Fibroblast of pulmonary artery (primary cell): ENCODE measurements at regions not wholly inside any gene's neighbourhood (a gene's known extent, or its start where the extent isn't known, plus 50 kb on each side); places are given as distances from the start of the nearest gene placed in this dataset.

Experiments used
- DNase-seq: peaks from one replicate; pipeline ENCODE4 v3.0.0-alpha.2; 2010; ENCODE audit warnings: low read depth
- H3K4me3 ChIP-seq: replicated peaks from 2 replicates; pipeline ENCODE4 v1.5.1; 2011; ENCODE audit warnings: low read depth, mild to moderate bottlenecking, control low read depth, low read length, moderate library complexity
- TF ChIP-seq, protein P1 (sequence below): IDR thresholded peaks from 2 replicates; pipeline ENCODE4 v1.5.1; 2011; ENCODE audit warnings: mild to moderate bottlenecking, control low read depth, low read length, inconsistent platforms; ENCODE audit errors: missing control alignments

DNA sequence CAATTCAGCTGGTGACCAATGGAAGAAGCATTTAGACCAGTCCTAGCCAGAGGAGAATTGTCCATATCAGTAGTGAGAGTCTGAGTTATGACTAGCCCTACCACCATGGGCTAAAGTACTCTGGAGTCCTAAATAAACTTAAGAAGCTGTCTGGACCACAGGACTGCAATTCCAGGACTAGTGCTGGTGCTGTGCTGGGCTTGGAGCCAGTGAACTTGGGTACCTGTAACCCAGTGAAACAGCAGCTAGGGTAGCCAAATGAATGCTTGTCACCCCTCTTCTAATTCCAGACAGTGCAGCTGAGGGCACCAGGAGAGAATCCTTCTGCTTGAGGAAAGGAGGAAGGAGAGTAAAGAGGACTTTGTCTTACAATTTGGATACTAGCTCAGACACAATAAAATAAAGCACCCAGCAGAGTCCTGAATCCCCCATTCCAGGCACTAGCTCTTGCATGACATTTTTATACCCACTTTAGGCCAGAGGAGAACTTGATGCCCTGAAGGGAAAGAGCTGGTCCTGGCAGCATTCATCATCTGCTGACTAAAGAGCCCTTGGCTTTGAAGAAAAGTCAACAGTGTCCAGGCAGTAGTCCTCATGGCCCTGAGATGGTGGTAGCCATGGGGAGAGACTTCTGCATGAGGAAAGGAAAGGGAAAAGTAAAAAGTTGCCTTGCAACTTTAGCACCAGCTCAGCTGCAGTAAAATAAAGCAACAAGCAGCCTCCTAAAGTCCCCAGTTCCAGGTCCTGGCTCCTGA lies 2675.7 kb downstream of the PCDH7 start:
- H3K4me3 ChIP-seq, result no peak overlapping the region
- no peak for DNase-seq
- TF ChIP-seq, protein P1, sequence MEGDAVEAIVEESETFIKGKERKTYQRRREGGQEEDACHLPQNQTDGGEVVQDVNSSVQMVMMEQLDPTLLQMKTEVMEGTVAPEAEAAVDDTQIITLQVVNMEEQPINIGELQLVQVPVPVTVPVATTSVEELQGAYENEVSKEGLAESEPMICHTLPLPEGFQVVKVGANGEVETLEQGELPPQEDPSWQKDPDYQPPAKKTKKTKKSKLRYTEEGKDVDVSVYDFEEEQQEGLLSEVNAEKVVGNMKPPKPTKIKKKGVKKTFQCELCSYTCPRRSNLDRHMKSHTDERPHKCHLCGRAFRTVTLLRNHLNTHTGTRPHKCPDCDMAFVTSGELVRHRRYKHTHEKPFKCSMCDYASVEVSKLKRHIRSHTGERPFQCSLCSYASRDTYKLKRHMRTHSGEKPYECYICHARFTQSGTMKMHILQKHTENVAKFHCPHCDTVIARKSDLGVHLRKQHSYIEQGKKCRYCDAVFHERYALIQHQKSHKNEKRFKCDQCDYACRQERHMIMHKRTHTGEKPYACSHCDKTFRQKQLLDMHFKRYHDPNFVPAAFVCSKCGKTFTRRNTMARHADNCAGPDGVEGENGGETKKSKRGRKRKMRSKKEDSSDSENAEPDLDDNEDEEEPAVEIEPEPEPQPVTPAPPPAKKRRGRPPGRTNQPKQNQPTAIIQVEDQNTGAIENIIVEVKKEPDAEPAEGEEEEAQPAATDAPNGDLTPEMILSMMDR, result no peak

DNA sequence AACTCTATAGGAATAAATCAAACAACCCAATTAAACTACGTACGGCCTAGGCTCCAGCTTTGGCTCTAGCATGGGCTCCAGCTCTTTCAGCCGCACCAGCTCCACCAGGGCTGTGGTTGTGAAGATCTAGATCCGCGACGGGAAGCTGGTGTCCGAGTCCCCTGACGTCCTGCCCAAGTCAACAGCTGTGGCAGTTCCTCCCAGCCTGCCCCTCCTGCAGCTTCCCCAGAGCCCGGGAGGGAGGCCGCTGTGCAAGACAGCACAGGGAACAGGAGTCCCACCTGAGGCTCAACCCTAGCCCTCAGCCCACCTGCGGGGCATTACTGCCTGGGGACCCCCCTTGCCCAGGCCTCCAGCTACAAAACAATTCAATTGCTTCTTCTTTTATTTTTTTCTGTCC lies 2680.3 kb downstream of the PCDH7 start:
- H3K4me3 ChIP-seq, result no peak overlapping the region
- no peak for DNase-seq
- TF ChIP-seq, protein P1, result no peak

DNA sequence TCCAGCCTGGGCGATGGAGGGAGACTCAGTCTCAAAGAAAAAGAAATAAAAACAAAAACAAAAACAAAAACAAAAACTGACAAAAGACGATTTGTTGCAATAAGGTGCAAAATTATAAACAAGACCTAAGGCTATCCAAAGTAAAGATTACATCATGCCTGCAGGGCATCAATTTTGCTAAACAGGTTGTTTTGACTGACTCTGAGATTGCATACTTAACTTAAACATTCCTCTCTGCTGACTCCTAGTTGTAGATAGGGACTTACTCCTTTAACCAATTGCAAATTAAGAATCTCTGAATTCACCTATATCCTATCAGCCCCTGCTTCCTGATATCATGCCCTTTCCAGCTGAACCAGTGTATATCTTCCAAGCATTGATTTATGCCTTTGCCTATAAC lies 2687.3 kb downstream of the PCDH7 start:
- TF ChIP-seq, protein P1, result no peak
- no peak overlapping the region for H3K4me3 ChIP-seq
- no peak for DNase-seq

DNA sequence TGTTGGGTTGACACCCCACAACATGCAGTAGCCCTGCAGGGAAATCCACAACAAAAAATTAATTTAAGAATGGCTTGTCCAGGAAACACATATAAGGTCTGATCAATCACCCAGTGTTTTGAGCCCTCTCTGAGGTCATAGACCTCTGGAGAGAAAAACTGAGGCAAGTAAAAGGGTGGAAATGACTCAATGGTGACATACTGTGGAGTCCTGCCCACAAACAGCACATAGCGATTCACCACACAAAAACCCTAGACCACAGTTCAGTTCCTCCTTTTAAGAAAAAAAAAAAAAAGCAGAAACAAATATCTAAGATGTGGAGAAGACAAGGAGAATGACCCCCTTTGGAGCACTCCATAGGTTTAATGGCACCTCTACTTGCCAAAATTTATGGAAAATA lies 2691.0 kb downstream of the PCDH7 start:
- no peak overlapping the region for H3K4me3 ChIP-seq
- TF ChIP-seq, protein P1, result no peak
- peak; percentile 29 for DNase-seq

DNA sequence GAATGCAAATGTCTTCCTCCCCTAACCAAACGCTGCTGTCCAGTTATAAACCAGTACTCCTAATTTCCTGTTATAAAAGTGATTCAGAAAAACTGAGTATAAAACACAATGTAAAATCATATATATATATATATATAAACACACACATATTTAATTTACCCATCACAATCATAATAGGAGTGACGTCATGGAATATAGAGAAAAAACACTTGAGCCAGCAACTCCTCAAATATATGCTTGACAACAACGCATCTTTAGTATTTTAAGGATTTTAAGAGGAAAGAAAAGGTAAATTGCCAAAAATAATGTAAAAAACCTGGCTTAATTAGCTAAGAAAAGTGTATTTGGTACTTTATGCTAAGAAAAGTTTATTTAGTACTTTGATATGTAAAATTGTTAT lies 2701.7 kb downstream of the PCDH7 start:
- TF ChIP-seq, protein P1, result no peak
- DNase-seq, result no peak
- H3K4me3 ChIP-seq, result no peak overlapping the region

DNA sequence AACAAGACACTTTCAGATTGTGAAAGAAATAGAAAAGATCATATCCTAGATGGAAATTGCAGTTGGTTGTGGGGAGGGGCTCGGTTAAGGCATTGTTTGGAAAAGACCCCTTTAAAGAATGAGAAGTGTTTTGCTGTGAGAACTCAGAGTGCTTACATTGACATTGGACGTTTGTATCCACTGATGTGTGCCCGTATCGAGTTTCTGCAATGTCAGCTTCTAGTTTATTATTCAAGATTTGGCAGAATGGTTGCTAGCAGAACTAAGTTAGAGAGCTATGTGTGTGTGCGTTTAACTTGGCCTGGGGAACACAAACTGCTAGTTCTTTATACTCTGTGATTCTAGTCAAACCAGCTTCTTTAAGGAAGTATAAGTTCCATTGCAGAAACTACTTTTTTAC lies 2702.5 kb downstream of the PCDH7 start:
- TF ChIP-seq, protein P1, result no peak
- no peak overlapping the region for H3K4me3 ChIP-seq
- no peak for DNase-seq

DNA sequence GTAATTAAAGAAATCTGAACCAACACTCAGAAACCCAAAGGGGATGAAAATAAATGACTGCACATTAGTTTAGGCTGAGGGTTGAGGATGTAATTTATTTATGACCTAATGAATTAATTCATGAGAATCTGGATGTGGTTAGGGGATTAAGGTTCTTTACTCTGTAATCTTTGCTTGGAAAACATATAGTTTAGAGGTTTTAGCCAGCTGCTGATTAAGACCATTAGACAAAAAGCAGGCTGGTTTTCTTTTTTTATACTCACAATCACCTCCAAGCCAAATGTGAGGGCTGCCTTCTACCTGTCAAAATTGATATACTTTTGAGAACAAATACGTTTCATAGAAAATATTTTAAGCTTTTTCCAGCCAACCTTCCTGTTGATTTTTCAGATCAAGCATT lies 2705.8 kb downstream of the PCDH7 start:
- DNase-seq, result no peak
- TF ChIP-seq, protein P1, result no peak

More for the DNA sequence above, 2705.8 kb downstream of the PCDH7 start:
- no peak overlapping the region for H3K4me3 ChIP-seq
